ENCODE measurements at regions not wholly inside any gene's neighbourhood (a gene's known extent, or its start where the extent isn't known, plus 50 kb on each side); places are given as distances from the start of the nearest gene placed in this dataset.
A peak's percentile ranks its signal among the peaks of the same experiment; 100 is the strongest.

GRCh38 chr2:8480915-8481314 lies 200.9 kb upstream of the ID2 start:
- DNase-seq (ENCODE audit: low spot score), result no peak

- DNase-seq (ENCODE audit: low spot score), result no peak
These were observed 200.3 kb upstream of the ID2 start for GRCh38 chr2:8481463-8482009.

GRCh38 chr2:8482432-8482831 lies 199.4 kb upstream of the ID2 start:
- no peak for DNase-seq (ENCODE audit: low spot score)

GRCh38 chr2:8484502-8485283 lies 197.2 kb upstream of the ID2 start:
- DNase-seq (ENCODE audit: low spot score), result no peak

- no peak for DNase-seq (ENCODE audit: low spot score)
These were observed 196.1 kb upstream of the ID2 start for GRCh38 chr2:8485736-8486135.

GRCh38 chr2:8486141-8486540 lies 195.7 kb upstream of the ID2 start:
- DNase-seq (ENCODE audit: low spot score), result no peak

GRCh38 chr2:8487461-8487932 lies 194.4 kb upstream of the ID2 start:
- DNase-seq (ENCODE audit: low spot score), result no peak

- no peak for DNase-seq (ENCODE audit: low spot score)
These were observed 193.7 kb upstream of the ID2 start for GRCh38 chr2:8488001-8488738.

GRCh38 chr2:8489221-8489620 lies 192.6 kb upstream of the ID2 start:
- no peak for DNase-seq (ENCODE audit: low spot score)

GRCh38 chr2:8489751-8490150 lies 192.1 kb upstream of the ID2 start:
- DNase-seq (ENCODE audit: low spot score), result no peak

GRCh38 chr2:8490166-8490721 lies 191.6 kb upstream of the ID2 start:
- no peak for DNase-seq (ENCODE audit: low spot score)

GRCh38 chr2:8491296-8492027 lies 190.4 kb upstream of the ID2 start:
- DNase-seq (ENCODE audit: low spot score), result no peak

- no peak for DNase-seq (ENCODE audit: low spot score)
These were observed 187.7 kb upstream of the ID2 start for GRCh38 chr2:8494151-8494550.

GRCh38 chr2:8494589-8494988 lies 187.3 kb upstream of the ID2 start:
- no peak for DNase-seq (ENCODE audit: low spot score)

GRCh38 chr2:8495189-8495989 lies 186.5 kb upstream of the ID2 start:
- no peak for DNase-seq (ENCODE audit: low spot score)

GRCh38 chr2:8496079-8496478 lies 185.8 kb upstream of the ID2 start:
- no peak for DNase-seq (ENCODE audit: low spot score)

GRCh38 chr2:8496617-8497016 lies 185.2 kb upstream of the ID2 start:
- DNase-seq (ENCODE audit: low spot score), result no peak

GRCh38 chr2:8498994-8499393 lies 182.9 kb upstream of the ID2 start:
- DNase-seq (ENCODE audit: low spot score), result no peak

- peak; percentile 37 for DNase-seq (ENCODE audit: low spot score)
These were observed 181.5 kb upstream of the ID2 start for GRCh38 chr2:8500124-8501054.

- no peak for DNase-seq (ENCODE audit: low spot score)
These were observed 180.7 kb upstream of the ID2 start for GRCh38 chr2:8501061-8501720.

All from HuH-7.5 (cell line).